TTC549 (cell line): ENCODE measurements at regions not wholly inside any gene's neighbourhood (a gene's known extent, or its start where the extent isn't known, plus 50 kb on each side); places are given as distances from the start of the nearest gene placed in this dataset.

ENCODE experiments used
- FAIRE-seq: peaks from 2 replicates; lab custom pipeline; 2012; peaks lifted over from hg19 to GRCh38; lab: Jason Lieb, UNC

GRCh38 chr16:73568769-73569168, 520.8 kb upstream of the ZFHX3 start:
- FAIRE-seq: peak; percentile 3

GRCh38 chr16:73565925-73566324, 518.0 kb upstream of the ZFHX3 start:
- no peak for FAIRE-seq

GRCh38 chr16:73565263-73565662, 517.3 kb upstream of the ZFHX3 start:
- FAIRE-seq: peak; percentile 86

- no peak for FAIRE-seq
Measured at GRCh38 chr16:73563709-73564108, 515.8 kb upstream of the ZFHX3 start.

- FAIRE-seq: no peak
Measured at GRCh38 chr16:73560497-73560896, 512.6 kb upstream of the ZFHX3 start.

DNA sequence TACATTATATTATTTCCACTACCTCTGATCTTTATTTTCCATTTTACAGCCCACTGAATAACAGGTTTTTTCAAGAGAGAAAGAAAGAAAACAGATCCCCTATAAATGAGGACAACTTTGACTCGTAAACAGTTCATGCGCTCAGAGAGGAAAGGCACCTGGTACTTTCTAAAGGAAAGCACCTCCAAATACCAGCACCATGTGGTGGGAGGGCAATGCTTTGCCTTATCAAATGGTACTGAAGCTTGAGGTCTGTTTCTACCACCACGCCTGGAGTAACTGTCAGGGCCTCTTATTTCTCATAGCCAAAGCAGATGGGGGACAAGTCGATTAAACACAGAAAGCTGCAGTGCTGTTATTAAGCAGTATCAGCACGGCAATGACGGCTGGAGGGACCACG, 510.3 kb upstream of the ZFHX3 start:
- FAIRE-seq: no peak

DNA sequence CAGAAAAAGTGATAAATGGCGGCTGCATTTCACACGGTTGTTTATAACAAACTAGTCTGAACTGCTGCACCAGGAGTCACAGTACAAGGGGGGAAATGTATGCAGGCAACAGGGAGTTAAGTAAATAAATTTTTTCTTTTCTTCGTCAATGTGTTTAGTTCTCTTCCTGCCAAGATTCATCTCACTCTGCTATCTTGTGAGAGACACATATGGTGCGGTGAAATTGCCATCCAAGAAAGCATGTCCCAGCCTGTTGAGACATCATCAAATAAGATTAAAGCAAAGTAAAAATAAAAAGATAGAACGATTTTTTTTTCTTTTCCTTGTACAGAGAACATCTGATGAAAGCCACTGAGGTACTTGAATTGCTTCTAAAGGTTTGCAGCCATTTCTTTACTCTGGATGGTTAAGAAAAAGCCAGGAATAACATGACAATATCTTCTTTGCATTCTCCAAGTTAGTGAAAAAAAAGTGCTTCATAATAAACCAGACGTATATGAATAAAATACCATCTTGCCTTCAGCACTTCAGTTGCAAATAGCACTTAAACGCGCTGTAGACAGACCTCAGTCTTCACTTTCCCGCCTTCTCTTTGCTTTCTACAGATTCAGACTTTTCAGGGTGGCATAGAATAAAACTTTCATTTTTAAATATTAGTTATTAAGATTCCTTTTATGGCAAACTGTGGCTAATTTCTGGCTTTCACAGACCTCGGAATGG, 506.2 kb upstream of the ZFHX3 start:
- no peak for FAIRE-seq

DNA sequence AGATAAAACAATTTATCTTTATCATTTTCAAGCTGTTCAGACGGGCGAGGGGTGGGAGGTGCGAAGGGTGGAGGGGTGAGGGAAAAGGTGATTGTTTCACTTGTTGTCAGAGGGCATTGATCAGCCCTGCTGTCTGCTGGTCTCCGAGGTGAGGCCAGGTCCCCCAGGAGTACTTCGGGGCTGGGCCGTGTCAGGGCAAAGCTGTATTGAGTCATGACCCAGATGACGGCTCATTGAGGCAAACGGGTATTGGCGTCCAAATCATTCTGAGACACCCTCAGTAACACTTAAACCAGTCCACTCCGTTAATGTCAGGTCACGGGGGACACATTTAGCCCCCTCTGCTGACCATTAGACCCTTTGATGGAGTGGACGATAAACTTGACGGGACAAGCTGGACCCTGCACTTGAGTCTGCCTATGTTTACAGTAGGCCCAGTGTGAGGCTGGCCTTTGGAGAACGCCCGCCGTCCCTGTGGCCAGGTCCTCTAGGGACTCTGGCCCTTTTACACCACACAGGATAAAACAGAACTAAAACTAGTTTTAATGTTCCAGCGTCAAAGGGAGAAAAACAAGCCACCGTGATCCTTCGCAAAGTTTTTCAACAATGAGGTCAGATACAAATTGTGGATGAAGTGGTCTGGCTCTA, 502.2 kb upstream of the ZFHX3 start:
- FAIRE-seq: peak; percentile 19

DNA sequence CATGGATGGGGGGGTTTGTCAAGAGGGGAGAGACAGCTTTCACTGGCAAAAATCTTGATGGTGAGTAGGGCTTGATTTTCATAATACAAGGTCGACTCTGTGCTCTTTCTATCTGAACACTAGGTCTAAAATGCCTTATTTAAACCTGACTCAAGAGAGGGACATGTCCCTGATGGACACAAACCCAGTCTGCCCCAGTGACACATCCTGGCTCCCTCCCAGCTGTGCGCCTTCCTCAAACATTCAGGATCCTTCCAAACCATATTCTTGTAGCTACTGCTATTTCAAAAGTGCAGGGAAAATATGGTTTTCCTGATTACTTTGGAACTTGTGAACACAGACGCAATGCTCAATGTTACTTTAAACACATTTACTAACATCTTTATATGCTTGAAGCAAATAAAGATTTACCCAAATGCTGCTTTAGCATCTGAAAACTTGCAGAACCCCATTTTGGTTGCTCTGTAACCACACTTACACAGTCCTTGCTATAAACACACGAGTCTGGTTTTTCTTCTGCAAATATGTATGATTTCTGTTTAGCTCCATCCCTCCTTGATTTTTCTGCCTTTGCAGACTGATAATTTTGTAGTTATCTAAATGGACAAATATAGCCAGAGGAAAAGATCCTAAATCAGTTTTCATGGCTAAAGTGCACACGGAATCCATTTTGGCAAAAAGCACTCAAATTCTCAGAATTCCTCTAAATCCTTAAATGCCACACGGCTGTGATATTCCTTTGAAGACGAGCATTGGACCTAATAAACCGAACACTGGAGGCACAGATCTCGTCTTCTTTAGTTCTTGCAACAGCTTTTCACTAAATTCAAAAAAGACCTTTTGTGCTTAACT, 499.9 kb upstream of the ZFHX3 start:
- peak; percentile 92 for FAIRE-seq

DNA sequence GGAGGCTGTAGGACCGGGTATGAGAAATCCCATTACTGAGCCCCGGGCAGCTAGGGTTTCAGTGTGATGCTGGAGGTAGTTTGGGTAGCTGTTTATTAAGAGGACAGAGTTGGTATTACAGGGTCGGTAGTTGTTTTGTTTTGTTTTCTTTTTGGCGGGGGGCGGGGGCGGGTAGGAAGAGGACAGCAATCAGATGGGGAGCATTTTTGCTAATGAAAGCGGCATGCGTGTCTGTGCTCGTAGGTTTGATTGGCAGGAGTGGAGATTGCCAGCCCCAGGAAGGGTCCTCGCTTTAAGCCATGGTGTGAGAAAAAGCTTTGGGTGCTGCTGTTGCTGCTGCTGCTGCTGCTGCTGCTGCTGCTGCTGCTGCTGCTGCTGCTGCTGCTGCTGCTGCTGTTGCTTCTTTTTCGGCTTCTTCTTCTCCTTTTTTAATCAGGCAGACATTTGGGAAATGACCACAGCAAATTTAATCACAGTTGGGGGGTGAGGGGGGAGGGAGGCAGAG, 498.5 kb upstream of the ZFHX3 start:
- no peak for FAIRE-seq

- no peak for FAIRE-seq
Measured at GRCh38 chr16:73545755-73546154, 497.8 kb upstream of the ZFHX3 start.

DNA sequence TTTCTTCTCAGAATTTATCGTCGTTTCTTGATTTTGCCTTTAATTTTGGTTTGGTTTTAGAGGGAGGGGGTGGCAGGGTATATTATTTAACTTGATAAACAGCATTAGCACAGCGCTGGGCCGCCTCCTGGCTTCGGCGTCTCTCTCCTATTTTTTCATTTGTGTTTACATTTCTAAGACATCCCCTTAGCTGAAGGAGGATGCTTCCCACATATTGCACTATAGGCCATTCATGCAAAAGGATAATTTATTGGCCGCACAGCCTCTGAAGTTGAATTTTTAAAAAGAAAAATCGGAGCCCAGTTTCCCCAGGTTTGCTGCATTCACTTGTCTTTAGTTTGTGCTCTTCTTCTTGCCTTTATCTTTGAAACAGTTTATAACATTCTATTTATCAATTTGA, 497.4 kb upstream of the ZFHX3 start:
- FAIRE-seq: no peak

GRCh38 chr16:73544826-73545225, 496.9 kb upstream of the ZFHX3 start:
- no peak for FAIRE-seq

- FAIRE-seq: no peak
Measured at GRCh38 chr16:73543970-73544599, 496.2 kb upstream of the ZFHX3 start.

DNA sequence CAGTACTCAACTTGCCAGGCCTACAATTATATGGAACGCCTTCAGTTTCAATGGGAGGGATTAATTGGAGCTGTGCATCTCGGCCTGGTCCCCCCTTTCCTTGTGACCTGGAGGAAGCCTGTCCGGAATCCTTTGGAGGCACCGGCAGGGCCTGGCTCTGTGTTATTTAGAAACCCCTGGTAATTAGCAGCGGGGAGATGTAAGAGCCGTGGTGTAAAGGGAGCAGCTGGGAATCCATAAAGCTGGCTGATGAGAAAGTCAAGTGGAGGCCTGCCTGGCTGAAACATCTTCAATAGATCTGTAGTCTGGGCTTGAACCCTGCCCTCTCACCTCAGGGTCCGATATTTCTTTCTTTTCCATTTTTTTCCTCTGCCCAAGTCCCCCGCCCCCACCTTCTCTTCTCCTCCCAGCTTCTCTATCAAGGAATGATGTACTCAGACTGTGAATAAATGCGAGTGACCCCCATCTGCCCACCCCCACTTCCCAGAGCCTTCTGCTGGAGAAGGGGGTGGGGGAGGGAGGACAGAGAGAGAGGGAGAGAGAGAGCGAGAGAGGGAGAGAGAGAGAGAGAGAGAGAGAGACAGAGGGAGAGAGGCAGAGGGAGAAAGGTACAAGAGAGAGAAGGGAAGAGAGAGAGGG, 495.5 kb upstream of the ZFHX3 start:
- no peak for FAIRE-seq

DNA sequence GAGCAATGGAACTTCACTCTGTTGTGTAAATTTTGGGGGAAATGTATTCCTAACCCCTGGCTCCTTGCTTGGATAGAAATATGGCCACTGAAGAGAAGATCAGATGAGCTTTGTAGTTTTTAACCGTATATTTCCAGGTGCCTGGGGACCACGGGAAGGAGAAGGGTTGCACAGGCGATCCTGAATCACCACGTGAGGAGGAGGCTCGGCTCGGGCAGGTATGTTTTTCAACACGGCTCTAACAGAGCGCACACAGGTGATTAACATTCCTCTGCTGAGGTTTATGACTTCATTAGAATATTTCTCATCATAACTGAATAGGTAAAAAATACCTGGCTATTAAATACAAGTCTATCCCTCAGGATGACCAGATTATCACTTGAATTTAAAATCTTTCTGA, 495.0 kb upstream of the ZFHX3 start:
- FAIRE-seq: no peak

DNA sequence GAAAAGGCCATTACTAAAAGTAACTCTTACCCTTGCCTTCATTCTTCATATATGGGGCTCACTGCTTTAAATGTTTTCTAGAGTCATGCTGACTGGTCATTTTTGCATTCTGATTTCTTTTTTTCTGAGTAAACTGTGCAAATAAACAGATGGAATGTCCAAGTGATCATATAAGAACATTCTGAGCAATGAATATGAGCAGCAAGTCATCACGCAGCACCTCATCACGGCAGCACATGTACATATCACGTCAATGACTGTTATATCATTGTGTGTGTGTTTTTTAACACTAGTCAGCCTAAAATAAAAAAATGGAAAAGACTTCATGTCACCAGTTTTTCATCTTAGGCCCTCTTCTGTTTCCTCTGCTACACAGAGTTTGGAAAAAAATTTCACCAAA, 490.0 kb upstream of the ZFHX3 start:
- FAIRE-seq: no peak

DNA sequence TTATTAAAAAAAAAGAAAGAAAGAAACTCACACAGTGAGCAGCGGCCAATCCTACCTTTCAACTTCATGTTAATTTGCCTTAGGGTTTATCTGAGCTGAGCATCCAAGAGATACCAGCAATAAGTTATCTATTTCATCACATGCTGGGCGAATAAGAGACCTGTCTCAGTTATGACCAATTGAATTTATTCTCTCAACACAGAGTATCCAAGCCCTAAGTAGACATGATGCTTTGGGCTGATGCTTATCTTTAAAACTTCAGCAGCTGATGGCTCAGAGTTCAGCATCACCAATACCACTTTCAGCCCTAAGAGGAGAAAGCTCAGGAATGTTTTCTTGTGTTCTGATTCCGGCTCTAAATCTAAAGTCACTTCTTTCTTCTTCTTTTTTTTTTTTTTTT, 489.0 kb upstream of the ZFHX3 start:
- no peak for FAIRE-seq

DNA sequence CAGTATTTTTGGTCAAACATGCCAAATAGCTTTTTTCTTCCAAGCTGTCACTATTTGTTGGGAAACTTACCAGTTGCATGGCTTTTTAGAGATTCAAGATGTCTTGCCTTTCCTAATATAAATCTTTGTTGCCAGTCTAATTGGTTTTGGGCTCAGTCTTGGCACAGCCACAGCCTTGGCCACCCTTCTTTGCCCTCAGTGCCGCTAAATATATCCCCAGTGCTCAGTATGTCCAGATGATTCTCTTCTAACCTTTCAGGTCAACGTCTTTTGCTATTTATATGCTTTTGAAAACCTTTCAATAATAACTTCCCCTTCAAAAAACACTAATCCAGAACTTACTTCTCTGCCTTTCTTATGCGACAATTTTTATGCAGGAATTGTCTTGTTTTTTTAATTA, 483.1 kb upstream of the ZFHX3 start:
- no peak for FAIRE-seq

DNA sequence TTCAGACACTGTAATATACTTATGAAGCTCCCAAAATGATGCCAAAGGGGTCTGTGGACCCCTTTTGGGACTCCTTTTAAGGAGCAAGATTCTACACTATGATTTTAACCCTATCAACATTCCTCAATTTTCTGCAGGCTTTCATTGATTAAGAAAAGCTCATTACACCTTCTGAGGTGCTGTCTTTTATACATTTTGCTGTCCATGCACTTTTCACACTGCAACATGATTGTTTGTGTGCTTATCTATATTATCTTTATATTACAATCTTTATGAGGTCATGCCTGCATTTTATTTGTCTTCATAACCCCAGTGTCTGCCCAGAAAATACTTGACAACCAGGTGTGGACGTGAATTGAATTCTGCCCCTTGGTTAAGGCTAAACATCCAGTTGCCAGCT, 482.6 kb upstream of the ZFHX3 start:
- FAIRE-seq: no peak

- no peak for FAIRE-seq
Measured at GRCh38 chr16:73529303-73530012, 481.5 kb upstream of the ZFHX3 start.
